ENCODE measurements at regions not wholly inside any gene's neighbourhood (a gene's known extent, or its start where the extent isn't known, plus 50 kb on each side); places are given as distances from the start of the nearest gene placed in this dataset.
"Not testable (repeated sequence)": the region's sequence is repeated elsewhere in the genome, so short reads cannot be mapped to it uniquely, and the experiment has no call there.

DNA sequence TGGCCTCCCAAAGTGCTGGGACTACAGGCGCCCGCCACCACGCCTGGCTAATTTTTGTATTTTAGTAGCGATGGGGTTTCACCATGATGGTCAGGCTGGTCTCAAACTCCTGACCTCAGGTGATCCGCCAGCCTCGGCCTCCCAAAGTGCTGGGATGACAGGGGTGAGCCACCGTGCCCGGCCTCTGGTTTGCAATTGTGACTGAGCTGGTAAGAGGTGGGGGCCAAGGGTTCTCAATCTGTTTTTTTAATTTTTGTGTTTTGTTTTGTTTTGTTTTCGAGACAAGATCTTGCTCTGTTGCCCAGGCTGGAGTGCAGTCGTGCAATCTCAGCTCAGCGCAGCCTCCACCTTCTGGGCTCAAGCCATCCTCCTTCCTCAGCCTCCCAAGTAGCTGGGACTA is 196.2 kb downstream of the CRLF2 start:
- DNase-seq (ENCODE audit: low read depth), result not testable (repeated sequence)

DNA sequence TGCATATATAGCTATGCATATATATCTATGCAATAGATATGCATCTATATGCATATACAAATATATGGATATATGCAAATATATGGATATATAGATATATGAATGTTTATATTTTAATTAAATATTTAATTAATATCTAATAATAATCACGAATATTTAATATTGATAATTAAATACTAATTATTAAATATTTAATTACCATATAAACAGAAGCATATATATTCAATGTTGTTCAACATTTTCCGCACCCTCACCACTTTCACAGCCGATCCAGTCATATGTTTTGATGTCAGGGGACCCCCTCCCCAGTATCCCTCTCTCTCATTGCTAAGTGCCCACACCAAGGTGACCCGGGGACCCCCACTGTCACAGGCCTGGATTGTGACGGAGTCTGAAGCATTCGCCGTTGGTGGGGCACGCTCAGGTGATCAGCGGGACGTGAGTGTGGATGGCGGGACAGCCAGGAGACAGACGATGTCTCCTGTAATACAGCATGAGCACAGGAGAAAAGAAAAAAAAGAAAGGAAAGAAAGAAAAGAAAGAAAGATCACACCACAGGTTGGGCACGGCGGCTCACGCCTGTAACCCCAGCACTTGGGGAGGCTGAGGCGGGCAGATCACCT is 199.7 kb downstream of the CRLF2 start:
- no peak for DNase-seq (ENCODE audit: low read depth)

DNA sequence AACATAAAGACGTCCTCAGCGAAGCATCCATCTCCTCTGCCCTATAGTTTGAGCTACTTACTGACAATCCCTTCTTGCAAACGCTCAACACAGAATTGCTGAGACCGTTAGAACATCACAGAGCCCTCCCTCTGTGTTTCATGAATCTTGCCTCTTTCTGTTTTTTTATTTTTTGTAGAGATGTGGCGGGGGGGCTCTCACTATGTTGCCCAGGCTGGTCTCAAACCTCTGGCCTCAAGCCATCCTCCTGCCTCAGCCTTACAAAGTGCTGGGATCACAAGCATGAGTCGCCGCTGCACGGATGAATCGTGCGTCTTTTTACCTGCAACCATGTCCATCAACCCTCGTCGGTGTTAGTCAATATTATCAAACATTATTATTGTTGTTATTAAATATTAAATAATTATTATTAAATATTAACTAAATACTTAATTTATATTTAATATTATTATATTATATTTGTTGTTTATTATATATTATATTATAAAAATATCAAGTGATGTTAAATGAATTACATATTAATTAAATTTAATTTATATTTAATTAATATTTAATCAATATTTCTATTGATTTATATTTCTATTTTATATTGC is 200.7 kb downstream of the CRLF2 start:
- DNase-seq (ENCODE audit: low read depth), result no peak

DNA sequence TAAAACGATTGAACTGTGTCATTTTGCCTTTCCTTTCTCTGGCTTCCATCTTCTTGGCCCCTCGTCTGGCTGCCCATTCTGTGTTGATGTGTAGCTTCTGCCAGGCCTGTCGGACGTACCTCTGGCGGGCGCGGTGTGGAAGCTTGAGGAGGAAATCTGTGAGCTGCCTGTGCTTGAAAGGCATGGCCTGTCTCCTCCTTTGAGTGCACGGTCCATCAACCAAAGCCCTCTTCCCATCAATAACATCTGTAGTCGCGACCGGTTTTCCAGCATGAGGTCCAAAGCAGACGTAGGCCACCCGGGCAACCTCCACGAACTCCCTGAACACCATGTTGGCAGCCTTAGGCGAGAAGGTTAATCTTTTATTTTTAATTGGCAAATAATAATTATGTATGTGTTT is 202.7 kb downstream of the CRLF2 start:
- no peak for DNase-seq (ENCODE audit: low read depth)

DNA sequence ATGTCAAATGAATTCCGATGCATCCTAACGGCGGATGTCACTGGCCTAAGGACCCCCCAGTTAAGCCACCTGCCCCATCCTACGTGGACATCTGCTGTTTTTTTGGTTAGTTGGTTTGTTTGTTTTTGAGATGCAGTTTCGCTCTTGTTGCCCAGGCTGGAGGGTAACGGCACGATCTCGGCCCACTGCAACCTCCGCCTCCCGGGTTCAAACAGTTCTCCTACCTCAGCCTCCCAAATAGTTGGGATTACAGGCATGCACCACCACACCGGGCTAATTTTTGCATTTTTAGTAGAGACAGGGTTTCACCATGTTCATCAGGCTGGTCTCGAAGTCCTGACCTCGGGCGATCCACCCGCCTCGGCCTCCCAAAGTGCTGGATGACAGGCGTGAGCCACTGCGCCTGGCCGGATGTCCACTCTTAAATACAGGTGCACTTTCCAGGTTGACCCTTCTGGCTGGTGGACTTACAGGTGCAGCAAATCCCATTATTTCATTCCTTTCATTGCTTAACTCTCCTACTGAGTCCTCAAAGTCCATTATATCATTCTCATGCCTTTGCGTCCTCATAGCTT is 206.2 kb downstream of the CRLF2 start:
- DNase-seq (ENCODE audit: low read depth), result no peak

DNA sequence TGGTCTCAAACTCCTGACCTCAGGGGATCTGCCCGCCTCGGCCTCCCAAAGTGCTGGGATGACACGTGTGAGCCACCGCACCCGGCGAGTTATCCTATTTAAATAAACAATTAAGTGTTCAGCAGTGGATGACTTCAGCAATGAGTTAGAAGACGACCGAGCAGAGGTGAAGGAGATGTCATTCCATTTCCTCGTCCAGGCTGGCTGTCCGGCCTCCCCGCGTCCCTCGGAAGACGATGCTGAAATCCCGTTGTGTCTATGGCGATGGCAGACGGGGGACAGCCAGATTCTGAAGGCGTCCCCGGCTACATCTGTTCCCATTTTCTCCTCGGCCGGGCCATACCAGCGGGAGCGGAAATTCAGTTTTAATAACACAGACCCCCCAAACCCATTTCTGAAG is 209.8 kb downstream of the CRLF2 start:
- no peak for DNase-seq (ENCODE audit: low read depth)

DNA sequence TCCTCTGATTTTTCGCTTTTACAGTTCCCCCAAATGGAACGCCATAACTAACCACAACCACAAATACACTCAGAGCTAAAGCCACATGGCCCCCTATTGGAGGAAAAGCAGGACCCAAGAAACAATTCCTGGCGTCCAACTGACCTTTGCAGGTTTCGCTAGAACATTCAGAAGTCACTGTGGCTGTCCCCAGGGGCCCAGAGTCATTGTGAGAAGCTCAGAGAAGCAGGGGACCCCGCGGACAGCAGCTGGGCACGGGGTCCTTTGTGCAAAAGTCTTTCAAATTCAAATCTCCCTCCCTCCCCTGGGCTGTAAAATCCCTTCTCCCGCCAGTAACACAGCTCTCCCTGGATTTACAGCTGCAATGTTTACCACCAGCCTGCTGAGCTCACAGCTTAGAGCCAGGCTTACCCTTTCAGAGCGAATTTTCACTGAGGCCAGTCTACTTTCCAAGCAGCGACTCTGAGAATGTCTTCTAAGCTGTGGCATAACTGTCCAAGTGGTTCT is 214.8 kb downstream of the CRLF2 start:
- no peak for DNase-seq (ENCODE audit: low read depth)

DNA sequence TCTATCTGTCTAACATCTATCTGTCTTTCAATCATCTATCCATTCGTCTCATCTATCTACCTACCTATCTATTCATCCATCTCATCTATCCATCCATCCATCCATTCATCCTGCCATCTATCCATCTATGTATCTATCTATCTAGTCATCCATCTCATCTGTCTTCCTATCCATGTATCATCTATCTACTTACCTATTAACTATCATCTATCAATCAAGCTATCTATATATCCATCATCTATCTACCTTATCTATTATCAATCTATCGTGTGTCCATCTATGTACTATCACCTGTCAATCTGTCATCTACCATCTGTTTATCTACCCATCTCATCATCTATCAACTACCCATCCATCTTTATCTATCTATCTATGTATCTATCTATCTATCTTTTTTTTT is 217.7 kb downstream of the CRLF2 start:
- no peak for DNase-seq (ENCODE audit: low read depth)

DNA sequence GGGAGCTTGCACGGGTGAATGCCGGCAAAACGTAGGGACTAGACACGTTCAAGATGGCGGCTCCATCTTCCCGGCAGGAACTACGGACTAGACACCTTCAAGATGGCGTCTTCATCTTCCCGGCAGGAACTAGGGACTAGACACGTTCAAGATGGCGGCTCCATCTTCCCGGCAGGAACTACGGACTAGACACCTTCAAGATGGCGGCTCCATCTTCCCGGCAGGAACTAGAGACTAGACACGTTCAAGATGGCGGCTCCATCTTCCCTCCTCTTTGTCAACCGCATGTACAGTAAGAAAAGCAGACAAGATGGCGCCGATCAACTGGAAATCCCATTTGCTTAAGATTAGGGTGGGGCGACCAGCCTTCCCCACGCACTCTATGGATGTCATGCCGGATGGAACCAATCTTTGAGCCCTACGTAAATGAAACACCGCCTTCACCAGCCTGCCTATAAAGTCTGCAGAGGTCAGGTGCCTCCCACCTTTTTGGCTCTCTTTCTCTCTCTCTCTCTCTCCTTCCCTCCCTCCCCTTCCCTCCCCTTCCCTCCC is 222.4 kb downstream of the CRLF2 start:
- peak; percentile 87 for DNase-seq (ENCODE audit: low read depth)

DNA sequence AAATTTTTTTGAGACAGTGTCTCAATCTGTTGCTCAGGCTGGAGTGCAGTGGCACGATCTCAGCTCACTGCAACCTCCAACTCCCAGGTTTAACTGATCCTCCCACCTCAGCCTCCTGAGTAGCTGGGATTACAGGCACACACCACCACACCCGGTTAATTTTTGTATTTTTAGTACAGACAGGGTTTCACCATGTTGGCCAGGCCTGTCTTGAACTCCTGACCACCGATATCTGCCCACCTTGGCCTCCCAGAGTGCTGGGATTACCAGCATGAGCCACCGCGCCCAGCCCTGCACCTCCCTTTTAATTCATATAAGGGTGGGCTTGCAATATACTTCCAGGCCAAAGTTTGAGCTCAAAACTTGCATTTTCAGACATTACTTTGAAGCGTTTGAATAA is 223.9 kb downstream of the CRLF2 start:
- not testable (repeated sequence) for DNase-seq (ENCODE audit: low read depth)

DNA sequence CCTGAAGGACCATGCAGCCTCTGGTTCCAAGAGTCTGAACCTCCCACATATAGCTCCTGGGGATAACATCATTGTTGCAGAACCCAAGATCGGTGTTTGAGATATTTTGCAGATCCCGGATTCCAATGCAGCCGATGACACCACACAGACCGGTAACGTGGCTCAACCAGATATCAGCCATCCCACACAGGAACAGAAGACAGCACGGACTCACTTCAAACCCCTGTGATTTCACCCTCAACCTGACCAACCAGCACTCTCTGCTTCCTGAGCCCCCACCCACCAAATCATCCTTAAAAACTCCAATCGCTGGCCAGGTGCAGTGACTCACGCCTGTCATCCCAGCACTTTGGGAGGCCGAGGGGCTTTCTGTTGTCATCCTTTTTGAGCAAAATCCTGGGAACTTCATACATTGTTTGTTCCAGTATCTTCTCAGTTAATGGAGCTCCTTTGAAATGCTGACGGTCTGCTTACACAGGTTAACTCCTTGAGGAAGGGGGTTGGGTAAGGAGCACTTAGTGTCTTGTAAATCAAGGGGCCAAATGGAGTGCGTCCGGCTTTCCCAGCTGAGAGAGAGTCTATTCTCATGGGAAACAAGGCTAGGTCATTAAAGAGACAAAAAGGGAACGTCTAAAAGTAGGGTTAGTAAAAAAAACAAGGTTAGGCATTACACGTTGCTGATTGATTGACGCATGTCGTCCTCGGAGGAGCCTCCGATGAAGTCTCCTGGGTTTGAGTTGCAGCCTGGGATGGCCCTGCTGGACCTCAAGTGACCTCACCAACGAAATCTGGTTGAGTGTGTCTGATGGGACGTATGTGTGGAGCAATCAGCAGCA is 230.4 kb downstream of the CRLF2 start:
- DNase-seq (ENCODE audit: low read depth), result no peak

DNA sequence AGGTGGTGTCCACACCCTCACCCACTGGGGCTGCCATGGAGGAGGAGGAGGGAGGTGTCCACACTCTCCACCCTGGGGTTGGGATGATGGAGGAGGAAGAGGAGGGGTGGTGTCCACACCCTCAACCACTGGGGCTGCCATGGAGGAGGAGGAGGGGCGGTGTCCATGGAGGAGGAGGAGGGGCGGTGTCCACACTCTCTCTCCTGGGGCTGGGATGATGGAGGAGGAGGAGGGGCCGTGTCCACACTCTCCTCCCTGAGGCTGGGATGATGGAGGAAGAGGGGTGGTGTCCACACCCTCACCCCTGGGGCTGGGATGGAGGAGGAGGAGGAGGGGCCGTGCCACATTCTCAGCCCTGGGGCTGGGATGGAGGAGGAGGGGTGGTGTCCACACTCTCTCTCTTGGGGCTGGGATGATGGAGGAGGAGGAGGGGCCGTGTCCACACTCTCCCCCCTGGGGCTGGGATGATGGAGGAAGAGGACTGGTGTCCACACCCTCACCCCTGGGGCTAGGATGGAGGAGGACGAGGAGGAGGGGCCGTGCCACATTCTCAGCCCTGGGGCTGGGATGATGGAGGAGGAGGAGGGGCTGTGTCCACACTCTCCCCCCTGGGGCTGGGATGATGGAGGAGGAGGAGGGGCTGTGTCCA is 231.7 kb downstream of the CRLF2 start:
- no peak for DNase-seq (ENCODE audit: low read depth)

DNA sequence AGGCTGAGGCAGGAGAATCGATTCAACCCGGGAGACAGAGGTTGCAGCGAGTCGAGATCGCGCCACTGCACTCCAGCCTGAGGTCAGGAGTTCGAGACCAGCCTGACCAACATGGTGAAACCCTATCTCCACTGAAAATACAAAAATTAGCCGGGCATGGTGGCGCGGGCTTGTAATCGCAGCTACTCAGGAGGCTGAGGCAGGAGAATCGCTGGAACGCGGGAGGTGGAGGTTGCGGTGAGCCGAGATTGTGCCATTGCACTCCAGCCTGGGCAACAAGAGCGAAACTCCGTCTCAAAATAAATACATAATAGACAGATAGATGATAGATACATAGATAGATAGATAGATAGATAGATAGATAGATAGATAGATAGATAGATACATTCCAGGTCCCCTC is 233.3 kb downstream of the CRLF2 start:
- not testable (repeated sequence) for DNase-seq (ENCODE audit: low read depth)

DNA sequence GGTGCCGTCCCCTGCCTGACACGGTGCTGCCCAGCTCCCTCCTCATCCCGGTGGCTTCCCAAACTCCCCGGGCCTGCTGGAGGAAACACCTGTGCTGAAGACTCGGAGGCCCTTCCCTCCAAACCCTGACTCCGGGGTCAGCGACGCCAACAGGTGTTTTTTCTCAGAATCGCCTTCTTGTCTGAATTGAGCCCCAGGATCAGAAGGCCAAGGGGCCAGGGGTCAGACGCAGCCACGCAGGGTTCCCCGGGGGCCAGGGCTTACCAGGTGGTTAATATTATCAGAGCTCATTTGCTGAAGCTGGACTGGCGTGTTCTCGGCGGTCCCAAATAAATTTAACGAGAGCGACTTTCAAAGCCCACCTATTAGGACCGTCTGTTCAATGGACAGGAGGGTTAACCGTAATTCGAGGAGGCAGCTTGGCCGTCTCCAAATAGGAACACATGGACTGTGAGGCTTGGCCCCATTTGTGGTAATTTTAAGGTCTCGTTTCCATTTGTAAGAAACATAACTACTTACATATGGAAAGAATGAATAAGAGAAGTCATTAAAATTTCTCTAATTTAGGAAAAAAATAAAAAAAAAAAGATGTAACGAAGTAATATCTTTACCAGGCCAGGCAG is 239.3 kb downstream of the CRLF2 start:
- DNase-seq (ENCODE audit: low read depth), result no peak

DNA sequence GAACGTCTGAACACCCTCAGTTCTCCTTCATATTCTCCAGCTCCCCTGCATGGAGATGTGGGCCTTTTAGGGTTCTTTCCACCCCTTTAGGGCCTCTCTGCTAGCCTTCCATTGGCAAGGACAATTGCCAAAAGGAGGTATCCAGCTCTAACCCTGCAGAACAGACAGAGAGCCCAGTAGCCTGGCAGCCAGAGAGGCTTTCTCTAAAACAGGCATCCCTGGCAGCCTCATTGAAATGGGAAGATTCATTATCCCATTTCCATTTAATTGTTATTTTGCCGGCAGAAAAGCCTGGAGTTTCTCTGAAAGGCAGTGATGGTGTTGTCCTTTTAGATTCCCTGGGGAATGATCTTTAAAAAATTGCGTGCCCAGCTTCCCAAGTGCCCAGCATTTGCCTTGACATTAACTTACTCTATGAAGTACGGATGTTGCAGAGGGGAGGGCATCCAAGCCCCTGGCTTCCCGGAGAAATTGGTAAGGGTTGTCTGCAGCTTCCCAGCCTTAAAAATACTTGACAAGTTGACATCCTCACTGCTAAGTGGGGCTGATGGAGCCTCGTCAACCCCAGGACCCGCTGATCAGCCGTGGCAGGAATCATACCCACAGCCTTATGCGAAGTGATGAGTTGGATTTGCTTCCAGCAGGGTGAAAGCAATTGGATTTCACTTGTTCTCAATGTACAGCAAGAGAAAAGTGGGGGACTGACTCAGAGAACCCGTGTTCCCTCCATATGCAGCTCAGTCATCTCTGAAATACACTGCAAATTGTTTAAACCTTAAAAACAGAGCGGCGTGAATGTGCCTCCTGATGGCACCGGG is 244.1 kb downstream of the CRLF2 start:
- no peak for DNase-seq (ENCODE audit: low read depth)

DNA sequence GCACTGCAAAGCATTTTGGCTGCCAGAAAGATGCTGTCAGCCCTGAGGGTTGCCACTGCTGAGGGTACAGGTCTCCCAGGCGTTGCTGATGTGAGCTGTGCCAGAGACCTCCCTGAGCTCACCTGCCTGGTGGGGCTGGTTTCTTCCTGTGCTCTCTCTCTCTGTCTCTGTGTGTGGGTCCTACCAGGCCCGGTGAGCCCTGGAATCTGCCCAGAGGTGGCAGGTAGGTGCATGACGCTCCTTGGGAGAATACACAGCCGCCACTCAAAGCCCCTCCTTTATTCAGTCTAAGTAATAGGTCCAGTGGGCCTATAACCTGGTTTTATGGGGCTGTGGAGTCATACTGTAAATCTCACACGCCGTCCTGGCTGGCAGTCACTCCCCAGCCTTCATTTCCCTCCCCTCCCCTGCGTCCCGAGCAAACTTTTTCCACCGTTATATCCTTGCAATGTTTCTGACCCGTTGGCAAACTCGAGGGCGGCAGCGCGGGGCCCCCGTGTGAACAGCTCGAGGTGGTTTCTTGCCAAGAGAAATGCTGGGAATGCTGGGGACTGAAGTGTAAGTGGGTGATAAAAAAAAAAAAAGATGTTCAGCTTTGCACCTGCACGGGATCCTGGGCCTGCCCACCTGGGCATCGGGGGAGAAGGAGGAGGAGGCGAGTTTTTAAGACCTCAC is 245.9 kb downstream of the CRLF2 start:
- DNase-seq (ENCODE audit: low read depth), result no peak

DNA sequence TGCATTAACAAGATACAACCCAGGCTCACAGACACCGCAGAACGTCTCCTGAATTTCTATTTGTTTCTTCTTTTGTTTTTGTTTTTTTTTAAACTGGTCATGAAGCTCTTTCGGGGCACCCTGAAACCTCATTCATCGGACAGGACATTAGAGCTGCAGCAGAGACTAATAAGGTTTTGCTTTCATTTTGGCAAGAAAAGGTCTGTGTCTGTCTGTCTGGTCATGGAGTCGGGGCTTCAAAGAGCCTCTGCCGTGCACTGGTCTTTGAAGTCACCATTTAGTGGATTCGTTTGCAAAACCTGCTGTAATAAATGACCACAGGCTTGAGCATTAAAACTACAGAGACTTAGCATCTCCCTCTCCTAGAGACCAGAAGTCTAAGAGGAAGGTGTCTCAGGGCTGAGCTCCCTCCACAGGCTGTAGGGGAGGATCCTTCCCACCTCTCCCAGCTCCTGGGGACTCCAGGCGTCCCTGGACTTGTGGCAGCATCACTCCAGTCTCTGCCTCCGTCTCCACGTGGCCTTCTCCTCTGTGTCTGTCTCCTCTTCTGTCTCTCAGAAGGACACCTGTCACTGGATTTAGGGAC is 247.5 kb downstream of the CRLF2 start:
- peak; percentile 3 for DNase-seq (ENCODE audit: low read depth)

DNA sequence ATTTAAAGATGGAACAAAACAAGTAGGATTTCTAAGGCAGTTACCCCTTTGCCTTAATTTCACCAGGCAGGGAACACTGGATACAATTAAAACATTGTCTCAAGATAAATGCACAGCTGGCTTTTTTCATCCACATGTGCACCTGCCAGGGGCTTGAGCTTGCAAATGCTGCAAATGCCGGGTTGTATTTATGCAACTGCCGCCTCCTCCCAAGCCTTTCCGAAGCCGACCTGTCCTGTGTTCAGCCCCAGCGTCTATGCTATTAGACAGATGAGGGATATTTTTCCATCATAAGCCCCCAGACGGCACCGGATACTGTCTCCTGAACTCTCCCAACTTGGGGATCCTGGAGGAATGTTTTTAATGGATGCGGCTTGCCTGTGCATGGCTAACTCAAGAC is 251.6 kb downstream of the CRLF2 start:
- DNase-seq (ENCODE audit: low read depth), result no peak

DNA sequence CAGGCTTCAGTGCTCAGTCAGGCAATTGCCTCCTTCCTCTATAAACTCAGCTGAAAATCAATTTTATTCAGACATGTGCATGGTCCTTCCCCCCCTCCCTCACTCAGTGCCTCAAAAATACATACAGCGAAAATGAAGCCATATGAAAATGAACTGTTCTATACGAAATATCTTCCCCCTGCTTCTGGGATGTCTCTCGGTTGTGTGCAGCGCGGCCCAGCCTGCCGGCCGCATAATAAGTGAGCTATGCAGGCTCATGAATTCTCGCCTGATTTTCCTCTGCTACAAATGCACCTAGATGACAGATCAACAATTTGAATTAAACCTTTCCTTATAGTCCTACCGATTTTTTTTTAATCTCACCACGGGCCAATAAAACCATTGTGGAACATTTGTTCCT is 252.9 kb downstream of the CRLF2 start:
- DNase-seq (ENCODE audit: low read depth), result no peak

Data from RPMI7951 (cell line).